Neuronal stem cell (in vitro differentiated cells): ENCODE measurements at regions not wholly inside any gene's neighbourhood (a gene's known extent, or its start where the extent isn't known, plus 50 kb on each side); places are given as distances from the start of the nearest gene placed in this dataset.
"Not testable (repeated sequence)": the region's sequence is repeated elsewhere in the genome, so short reads cannot be mapped to it uniquely, and the experiment has no call there.

ENCODE experiments used
- DNase-seq: peaks from one replicate; pipeline ENCODE4 v3.0.0-alpha.2; 2013; ENCODE audit warnings: low spot score
- H2AFZ ChIP-seq: one replicate; pipeline ENCODE4 v1.6.1; 2013; ENCODE audit warnings: mild to moderate bottlenecking, low read length, inconsistent platforms
- H2AK5ac ChIP-seq: 2 replicates; pipeline ENCODE4 v1.6.1; 2013; ENCODE audit warnings: low read depth, mild to moderate bottlenecking, inconsistent platforms, low read length, moderate library complexity, mixed read lengths
- H2BK120ac ChIP-seq: 2 replicates; pipeline ENCODE4 v1.6.1; 2013; ENCODE audit warnings: low read depth, mild to moderate bottlenecking, inconsistent platforms, low read length, moderate library complexity, mixed read lengths
- H2BK12ac ChIP-seq: one replicate; pipeline ENCODE4 v1.6.1; 2013; ENCODE audit warnings: low read length, inconsistent platforms
- H2BK15ac ChIP-seq: 2 replicates; pipeline ENCODE4 v1.6.1; 2013; ENCODE audit warnings: mild to moderate bottlenecking, low read length, inconsistent platforms, mixed read lengths
- H2BK5ac ChIP-seq: one replicate; pipeline ENCODE4 v1.6.1; 2013; ENCODE audit warnings: inconsistent platforms, mild to moderate bottlenecking, low read length, moderate library complexity
- H3K14ac ChIP-seq: one replicate; pipeline ENCODE4 v1.6.1; 2013; ENCODE audit warnings: low read length, inconsistent platforms
- H3K18ac ChIP-seq: 2 replicates; pipeline ENCODE4 v1.6.1; 2013; ENCODE audit warnings: low read length, inconsistent platforms
- H3K23ac ChIP-seq: 2 replicates; pipeline ENCODE4 v1.6.1; 2013; ENCODE audit warnings: low read depth, mild to moderate bottlenecking, mixed read lengths, low read length, inconsistent platforms; ENCODE audit not compliant: poor library complexity
- H3K27ac ChIP-seq: replicated peaks from 3 replicates; pipeline ENCODE4 v1.5.1; 2013; ENCODE audit warnings: low read length, inconsistent platforms
- H3K27me3 ChIP-seq, 3 experiments: 2 replicates each; pipeline ENCODE4 v1.6.1; 2013; ENCODE audit warnings: low read length in 3 of 3, mild to moderate bottlenecking in 2 of 3, inconsistent platforms in 1 of 3, low read depth in 1 of 3, mixed read lengths in 1 of 3, moderate library complexity in 1 of 3; ENCODE audit not compliant: control insufficient read depth in 3 of 3, insufficient read depth in 3 of 3
- H3K36me3 ChIP-seq, 2 donors: replicated peaks in 1 of 2; 2 replicates each; pipeline ENCODE4 v1.6.1; 2013; ENCODE audit warnings: low read length in 2 of 2; ENCODE audit not compliant: control insufficient read depth in 2 of 2, insufficient read depth in 2 of 2
- H3K4ac ChIP-seq: 2 replicates; pipeline ENCODE4 v1.6.1; 2013; ENCODE audit warnings: inconsistent platforms, mild to moderate bottlenecking, low read length, moderate library complexity
- H3K4me1 ChIP-seq, 2 donors: 1 replicate in 1 of 2; 2 replicates in 1 of 2; pipeline ENCODE4 v1.6.1; 2013; ENCODE audit warnings: low read length in 2 of 2, low read depth in 1 of 2; ENCODE audit not compliant: control insufficient read depth in 2 of 2, insufficient read depth in 1 of 2
- H3K4me2 ChIP-seq: one replicate; pipeline ENCODE4 v1.6.1; 2013; ENCODE audit warnings: mild to moderate bottlenecking, low read length, inconsistent platforms; ENCODE audit not compliant: insufficient read depth, poor library complexity, severe bottlenecking
- H3K4me3 ChIP-seq, 2 donors: 2 replicates each; pipeline ENCODE4 v1.5.1; 2013; ENCODE audit warnings: low read length in 2 of 2, mild to moderate bottlenecking in 2 of 2, inconsistent platforms in 1 of 2, moderate library complexity in 1 of 2
- H3K79me1 ChIP-seq: one replicate; pipeline ENCODE4 v1.6.1; 2013; ENCODE audit warnings: low read depth, mild to moderate bottlenecking, inconsistent platforms, low read length, moderate library complexity
- H3K9ac ChIP-seq: one replicate; pipeline ENCODE4 v1.6.1; 2013; ENCODE audit warnings: mild to moderate bottlenecking, low read depth, low read length, inconsistent platforms; ENCODE audit not compliant: poor library complexity
- H3K9me3 ChIP-seq, 2 donors: replicated peaks in 1 of 2; 2 replicates each; pipeline versions ENCODE3 to v1.6.1; 2013; ENCODE audit warnings: low read length in 2 of 2, mild to moderate bottlenecking in 2 of 2, inconsistent platforms in 1 of 2, low read depth in 1 of 2, mixed read lengths in 1 of 2, moderate library complexity in 1 of 2; ENCODE audit not compliant: control insufficient read depth in 2 of 2, insufficient read depth in 1 of 2
- H4K8ac ChIP-seq: one replicate; pipeline ENCODE4 v1.6.1; 2013; ENCODE audit warnings: low read depth, mild to moderate bottlenecking, inconsistent platforms, low read length, moderate library complexity
- H4K91ac ChIP-seq: one replicate; pipeline ENCODE4 v1.6.1; 2013; ENCODE audit warnings: low read length, low read depth, mild to moderate bottlenecking, inconsistent platforms; ENCODE audit not compliant: poor library complexity
- WGBS, 2 donors: extraction: QIAGEN DNeasy Blood & Tissue Kit; methylation state at CpG; one replicate each; pipeline ENCODE4 v1.1.7; 2013; ENCODE audit warnings: missing lambda C conversion rate in 2 of 2, mixed read lengths in 1 of 2; ENCODE audit not compliant: insufficient read length in 2 of 2, insufficient replicate concordance in 1 of 2; ENCODE audit errors: extremely low coverage in 2 of 2; 5-methylcytosine and 5-hydroxymethylcytosine counted together

- H2BK5ac ChIP-seq, result not testable (repeated sequence)
- no CpG with 5 or more reads among the region's 1 CpG for WGBS, 2 donors
These were observed 107.5 kb downstream of the FAM72B start for GRCh38 chr1:121076674-121077073.

GRCh38 chr1:121079655-121080054 lies 104.5 kb downstream of the FAM72B start:
- not testable (repeated sequence) for H3K14ac ChIP-seq, H3K36me3 ChIP-seq, H3K23ac ChIP-seq, H3K4me3 ChIP-seq, H4K91ac ChIP-seq, H2BK5ac ChIP-seq, H3K4me2 ChIP-seq, H3K4me1 ChIP-seq, H2BK15ac ChIP-seq, H3K9me3 ChIP-seq, H4K8ac ChIP-seq, H3K27ac ChIP-seq, H3K79me1 ChIP-seq, H3K4ac ChIP-seq, H3K9ac ChIP-seq, H2BK12ac ChIP-seq, H2AK5ac ChIP-seq, H3K18ac ChIP-seq, H3K27me3 ChIP-seq, DNase-seq, H2AFZ ChIP-seq, H2BK120ac ChIP-seq

More at GRCh38 chr1:121076674-121077073, 107.5 kb downstream of the FAM72B start:
- not testable (repeated sequence) for H2BK12ac ChIP-seq, H2BK15ac ChIP-seq, H3K36me3 ChIP-seq, H3K4me1 ChIP-seq, H2AK5ac ChIP-seq, H3K14ac ChIP-seq, H3K79me1 ChIP-seq, H3K27me3 ChIP-seq, H3K4me2 ChIP-seq, H3K23ac ChIP-seq, H4K91ac ChIP-seq, H2AFZ ChIP-seq, H3K18ac ChIP-seq, H3K4me3 ChIP-seq, H2BK120ac ChIP-seq, DNase-seq, H3K4ac ChIP-seq, H3K9me3 ChIP-seq, H4K8ac ChIP-seq, H3K9ac ChIP-seq, H3K27ac ChIP-seq

- H3K23ac ChIP-seq, H3K9me3 ChIP-seq, H2BK5ac ChIP-seq, H2BK12ac ChIP-seq, H3K36me3 ChIP-seq, H3K4me2 ChIP-seq, H3K9ac ChIP-seq, H3K4me1 ChIP-seq, H2BK15ac ChIP-seq, H3K27ac ChIP-seq, H3K27me3 ChIP-seq, H2BK120ac ChIP-seq, H3K4ac ChIP-seq, H3K4me3 ChIP-seq, H4K8ac ChIP-seq, H2AK5ac ChIP-seq, H3K14ac ChIP-seq, H3K18ac ChIP-seq, H3K79me1 ChIP-seq, H4K91ac ChIP-seq, DNase-seq: not testable (repeated sequence)
- WGBS, 2 donors, result no CpG with 5 or more reads among the region's 11 CpGs
- peak overlapping the region; percentile 17 for H2AFZ ChIP-seq
These were observed 103.8 kb downstream of the FAM72B start for GRCh38 chr1:121080197-121080903.

GRCh38 chr1:121080904-121081264 lies 103.3 kb downstream of the FAM72B start:
- not testable (repeated sequence) for H3K4me1 ChIP-seq, H3K4me3 ChIP-seq, H4K8ac ChIP-seq, H3K4ac ChIP-seq, H3K27ac ChIP-seq, H3K18ac ChIP-seq, H3K27me3 ChIP-seq, H3K36me3 ChIP-seq, H2BK12ac ChIP-seq, DNase-seq, H2BK15ac ChIP-seq, H3K23ac ChIP-seq, H2AK5ac ChIP-seq, H3K4me2 ChIP-seq, H3K14ac ChIP-seq, H3K79me1 ChIP-seq, H3K9me3 ChIP-seq, H4K91ac ChIP-seq, H2BK120ac ChIP-seq, H2BK5ac ChIP-seq, H3K9ac ChIP-seq
- H2AFZ ChIP-seq, result peak overlapping the region; percentile 17
- no CpG with 5 or more reads among the region's 8 CpGs for WGBS, 2 donors
